ENCODE measurements at regions not wholly inside any gene's neighbourhood (a gene's known extent, or its start where the extent isn't known, plus 50 kb on each side); places are given as distances from the start of the nearest gene placed in this dataset.
A peak's percentile ranks its signal among the peaks of the same experiment; 100 is the strongest.

DNA sequence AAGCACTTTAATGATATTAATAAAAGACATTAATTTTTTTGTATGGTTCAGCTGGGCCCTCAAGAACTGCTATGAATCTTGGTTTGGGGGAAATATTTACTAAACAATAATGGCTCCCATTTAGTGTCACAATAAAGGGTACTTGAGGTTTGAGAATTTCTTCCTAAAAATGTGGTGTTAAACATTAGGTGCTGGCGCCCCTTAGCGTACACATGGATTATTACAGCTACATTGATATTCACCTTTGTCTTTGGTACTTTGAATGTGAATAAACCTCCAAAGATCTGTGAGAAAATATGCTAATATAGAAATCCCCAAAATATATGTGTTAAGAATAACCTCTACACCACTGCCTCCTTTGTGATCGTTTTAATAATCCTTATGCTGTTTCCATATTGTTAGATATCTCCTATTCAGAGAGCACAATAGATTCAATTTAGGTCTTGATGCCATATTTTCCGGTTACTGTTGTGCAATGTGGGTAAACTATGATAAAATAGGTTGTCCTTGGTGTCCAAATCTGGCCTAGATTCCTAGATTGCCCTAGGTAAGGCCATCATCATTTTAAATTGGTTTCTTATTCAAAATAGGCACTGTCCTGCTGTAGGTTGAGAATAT, 161.8 kb upstream of the CACNA2D1 start:
- TF ChIP-seq EZH2 (IDR thresholded peaks at IDR 0.05; ENCODE audit: borderline replicate concordance, low read depth, low read length, severe bottlenecking), result no peak
- TF ChIP-seq, protein P1, sequence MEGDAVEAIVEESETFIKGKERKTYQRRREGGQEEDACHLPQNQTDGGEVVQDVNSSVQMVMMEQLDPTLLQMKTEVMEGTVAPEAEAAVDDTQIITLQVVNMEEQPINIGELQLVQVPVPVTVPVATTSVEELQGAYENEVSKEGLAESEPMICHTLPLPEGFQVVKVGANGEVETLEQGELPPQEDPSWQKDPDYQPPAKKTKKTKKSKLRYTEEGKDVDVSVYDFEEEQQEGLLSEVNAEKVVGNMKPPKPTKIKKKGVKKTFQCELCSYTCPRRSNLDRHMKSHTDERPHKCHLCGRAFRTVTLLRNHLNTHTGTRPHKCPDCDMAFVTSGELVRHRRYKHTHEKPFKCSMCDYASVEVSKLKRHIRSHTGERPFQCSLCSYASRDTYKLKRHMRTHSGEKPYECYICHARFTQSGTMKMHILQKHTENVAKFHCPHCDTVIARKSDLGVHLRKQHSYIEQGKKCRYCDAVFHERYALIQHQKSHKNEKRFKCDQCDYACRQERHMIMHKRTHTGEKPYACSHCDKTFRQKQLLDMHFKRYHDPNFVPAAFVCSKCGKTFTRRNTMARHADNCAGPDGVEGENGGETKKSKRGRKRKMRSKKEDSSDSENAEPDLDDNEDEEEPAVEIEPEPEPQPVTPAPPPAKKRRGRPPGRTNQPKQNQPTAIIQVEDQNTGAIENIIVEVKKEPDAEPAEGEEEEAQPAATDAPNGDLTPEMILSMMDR (IDR thresholded peaks at IDR 0.05; ENCODE audit: extremely low read depth in 1 of 2, insufficient read depth in 1 of 2, low read depth in 1 of 2, low read length in 2 of 2), result peak; percentile 44 to 57
